ENCODE measurements at regions not wholly inside any gene's neighbourhood (a gene's known extent, or its start where the extent isn't known, plus 50 kb on each side); places are given as distances from the start of the nearest gene placed in this dataset.

GRCh38 chr2:6493266-6493665 lies 372.4 kb downstream of the CMPK2 start:
- H3K4me3 ChIP-seq (replicated peaks in 1 of 2; ENCODE audit: low read depth in 2 of 2, low read length in 2 of 2) = no peak overlapping the region
- no peak for DNase-seq (ENCODE audit: low read depth in 2 of 2)
- TF ChIP-seq, protein P1, sequence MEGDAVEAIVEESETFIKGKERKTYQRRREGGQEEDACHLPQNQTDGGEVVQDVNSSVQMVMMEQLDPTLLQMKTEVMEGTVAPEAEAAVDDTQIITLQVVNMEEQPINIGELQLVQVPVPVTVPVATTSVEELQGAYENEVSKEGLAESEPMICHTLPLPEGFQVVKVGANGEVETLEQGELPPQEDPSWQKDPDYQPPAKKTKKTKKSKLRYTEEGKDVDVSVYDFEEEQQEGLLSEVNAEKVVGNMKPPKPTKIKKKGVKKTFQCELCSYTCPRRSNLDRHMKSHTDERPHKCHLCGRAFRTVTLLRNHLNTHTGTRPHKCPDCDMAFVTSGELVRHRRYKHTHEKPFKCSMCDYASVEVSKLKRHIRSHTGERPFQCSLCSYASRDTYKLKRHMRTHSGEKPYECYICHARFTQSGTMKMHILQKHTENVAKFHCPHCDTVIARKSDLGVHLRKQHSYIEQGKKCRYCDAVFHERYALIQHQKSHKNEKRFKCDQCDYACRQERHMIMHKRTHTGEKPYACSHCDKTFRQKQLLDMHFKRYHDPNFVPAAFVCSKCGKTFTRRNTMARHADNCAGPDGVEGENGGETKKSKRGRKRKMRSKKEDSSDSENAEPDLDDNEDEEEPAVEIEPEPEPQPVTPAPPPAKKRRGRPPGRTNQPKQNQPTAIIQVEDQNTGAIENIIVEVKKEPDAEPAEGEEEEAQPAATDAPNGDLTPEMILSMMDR (IDR thresholded peaks at IDR 0.05; ENCODE audit: low read depth, low read length) = no peak

GRCh38 chr2:6493669-6494068 lies 372.0 kb downstream of the CMPK2 start:
- no peak overlapping the region for H3K4me3 ChIP-seq (replicated peaks in 1 of 2; ENCODE audit: low read depth in 2 of 2, low read length in 2 of 2)
- TF ChIP-seq, protein P1 (IDR thresholded peaks at IDR 0.05; ENCODE audit: low read depth, low read length) = no peak
- no peak for DNase-seq (ENCODE audit: low read depth in 2 of 2)

GRCh38 chr2:6495466-6495865 lies 370.2 kb downstream of the CMPK2 start:
- H3K4me3 ChIP-seq (replicated peaks in 1 of 2; ENCODE audit: low read depth in 2 of 2, low read length in 2 of 2) = no peak overlapping the region
- TF ChIP-seq, protein P1 (IDR thresholded peaks at IDR 0.05; ENCODE audit: low read depth, low read length) = no peak
- no peak for DNase-seq (ENCODE audit: low read depth in 2 of 2)

- TF ChIP-seq, protein P1 (IDR thresholded peaks at IDR 0.05; ENCODE audit: low read depth, low read length) = no peak
- H3K4me3 ChIP-seq (replicated peaks in 1 of 2; ENCODE audit: low read depth in 2 of 2, low read length in 2 of 2) = no peak overlapping the region
- DNase-seq (ENCODE audit: low read depth in 2 of 2) = no peak
Measured at GRCh38 chr2:6496376-6496775, 369.3 kb downstream of the CMPK2 start.

DNA sequence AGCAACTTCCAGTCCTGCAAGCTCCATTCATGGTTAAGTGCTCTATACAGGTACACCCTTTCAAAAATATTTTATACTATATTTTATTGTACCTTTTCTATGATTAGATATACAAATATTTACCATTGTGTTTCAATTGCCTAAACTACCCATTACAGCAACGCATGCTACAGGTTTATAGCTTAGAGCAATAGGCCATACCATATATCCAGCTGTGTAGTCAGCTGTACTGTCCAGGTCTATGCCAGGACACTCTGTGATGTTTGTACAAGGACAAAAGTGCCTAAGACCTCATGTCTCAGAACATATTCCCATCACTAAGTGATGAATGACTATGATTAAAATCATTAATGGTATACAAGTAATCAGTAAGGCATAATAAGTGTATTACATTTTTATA lies 368.7 kb downstream of the CMPK2 start:
- TF ChIP-seq, protein P1 (IDR thresholded peaks at IDR 0.05; ENCODE audit: low read depth, low read length) = no peak
- no peak overlapping the region for H3K4me3 ChIP-seq (replicated peaks in 1 of 2; ENCODE audit: low read depth in 2 of 2, low read length in 2 of 2)
- DNase-seq (ENCODE audit: low read depth in 2 of 2) = no peak

DNA sequence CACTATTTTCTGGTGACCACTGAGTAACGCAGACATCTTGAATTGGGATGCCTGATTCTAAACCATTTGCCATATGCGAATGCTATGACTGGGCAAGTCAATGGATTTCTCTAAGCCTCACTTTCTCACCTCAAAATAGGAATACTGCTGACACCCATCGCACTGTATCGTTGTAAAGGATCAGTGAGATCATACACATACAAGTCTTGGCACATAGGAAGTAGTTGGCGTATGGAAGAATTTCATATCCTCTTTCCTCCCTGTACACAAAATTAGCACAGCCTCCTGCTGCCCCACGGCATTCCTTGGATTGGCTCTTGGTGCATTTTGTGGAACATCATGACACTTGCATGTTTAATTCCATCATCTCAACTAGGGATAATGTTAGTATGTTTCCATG lies 366.9 kb downstream of the CMPK2 start:
- DNase-seq (ENCODE audit: low read depth in 2 of 2) = no peak
- no peak overlapping the region for H3K4me3 ChIP-seq (replicated peaks in 1 of 2; ENCODE audit: low read depth in 2 of 2, low read length in 2 of 2)
- TF ChIP-seq, protein P1 (IDR thresholded peaks at IDR 0.05; ENCODE audit: low read depth, low read length) = no peak

- no peak overlapping the region for H3K4me3 ChIP-seq (replicated peaks in 1 of 2; ENCODE audit: low read depth in 2 of 2, low read length in 2 of 2)
- no peak for DNase-seq (ENCODE audit: low read depth in 2 of 2)
- TF ChIP-seq, protein P1 (IDR thresholded peaks at IDR 0.05; ENCODE audit: low read depth, low read length) = no peak
Measured at GRCh38 chr2:6499691-6500090, 366.0 kb downstream of the CMPK2 start.

Measured in cardiac fibroblast (primary cell).